Gastroesophageal sphincter (tissue), 3 donors: ENCODE measurements at regions not wholly inside any gene's neighbourhood (a gene's known extent, or its start where the extent isn't known, plus 50 kb on each side); places are given as distances from the start of the nearest gene placed in this dataset.
A peak's percentile ranks its signal among the peaks of the same experiment; 100 is the strongest.

Source experiments
- CTCF ChIP-seq, 4 experiments: fragments of 200-600 bp in 2 of 4; fragments of 450-650 bp in 2 of 4; sonication (generic) in 1 of 4; IDR thresholded peaks; one replicate each; pipeline ENCODE4 v1.5.1; 2017 to 2019; ENCODE audit warnings: antibody characterized with exemption in 4 of 4, mild to moderate bottlenecking in 2 of 4, moderate library complexity in 2 of 4
- EP300 ChIP-seq: sonication (generic); formaldehyde crosslinking; IDR thresholded peaks from one replicate; pipeline ENCODE4 v1.6.1; 2017; ENCODE audit warnings: antibody characterized with exemption, mild to moderate bottlenecking
- POLR2A ChIP-seq, 2 donors: fragments of 450-650 bp; IDR thresholded peaks; one replicate each; pipeline ENCODE4 v1.6.1; 2017; ENCODE audit warnings: antibody characterized with exemption in 2 of 2, mild to moderate bottlenecking in 2 of 2, moderate library complexity in 1 of 2
- POLR2AphosphoS5 ChIP-seq: sonication (generic); formaldehyde crosslinking; IDR thresholded peaks from one replicate; pipeline ENCODE4 v1.6.1; 2017; ENCODE audit warnings: antibody characterized with exemption

- TF ChIP-seq POLR2AphosphoS5 = peak; percentile 33
- TF ChIP-seq CTCF (IDR thresholded peaks at IDR 0.05) = no peak
- no peak for TF ChIP-seq POLR2A (IDR thresholded peaks at IDR 0.05)
- no peak for TF ChIP-seq EP300
These were observed 623.5 kb upstream of the TBL1XR1 start for GRCh38 chr3:177820683-177821316.
